ENCODE measurements at regions not wholly inside any gene's neighbourhood (a gene's known extent, or its start where the extent isn't known, plus 50 kb on each side); places are given as distances from the start of the nearest gene placed in this dataset.
"Not testable (repeated sequence)": the region's sequence is repeated elsewhere in the genome, so short reads cannot be mapped to it uniquely, and the experiment has no call there.

GRCh38 chr7:94111009-94111408 lies 106.9 kb upstream of the BET1 start:
- DNase-seq = no peak

DNA sequence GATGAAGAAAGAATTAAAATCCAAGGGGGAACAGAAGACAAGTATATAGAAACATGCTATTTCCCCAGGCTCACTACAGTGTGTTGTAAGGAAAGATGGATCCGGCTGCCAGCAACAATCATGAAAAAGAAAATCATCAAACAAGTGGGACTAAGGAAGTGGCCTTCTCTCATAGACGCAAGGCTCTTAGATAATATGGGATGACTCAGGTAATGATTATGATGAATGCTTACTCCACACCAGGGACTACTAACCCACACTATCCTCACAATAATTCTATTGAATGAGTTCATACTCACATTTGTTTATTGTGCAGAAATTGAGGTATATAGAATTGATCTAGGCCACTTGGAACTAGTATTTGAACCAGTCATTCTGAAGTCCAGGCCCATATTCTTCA lies 111.2 kb upstream of the BET1 start:
- DNase-seq = no peak

GRCh38 chr7:94123136-94123535 lies 119.0 kb upstream of the BET1 start:
- no peak for DNase-seq

- DNase-seq = no peak
These were observed 122.9 kb upstream of the BET1 start for GRCh38 chr7:94127026-94127425.

DNA sequence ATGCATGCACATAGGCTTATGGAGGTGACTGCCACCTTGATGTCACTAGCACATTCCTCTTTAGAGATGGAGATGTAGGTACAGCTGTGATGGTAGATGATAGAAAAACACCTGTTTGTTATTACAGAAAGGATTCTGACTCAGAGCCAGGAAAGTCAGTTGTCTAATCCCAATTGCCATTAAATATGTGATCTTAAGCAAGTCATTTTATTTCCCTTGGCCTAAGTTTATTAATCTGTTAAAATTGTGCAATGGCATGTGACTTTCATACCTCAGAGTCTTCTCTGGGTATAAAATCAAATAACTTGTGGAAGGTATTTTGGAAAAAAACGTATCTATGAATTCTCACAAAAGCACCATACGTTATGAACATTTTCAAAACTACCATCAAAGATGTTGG lies 123.9 kb upstream of the BET1 start:
- DNase-seq = no peak

DNA sequence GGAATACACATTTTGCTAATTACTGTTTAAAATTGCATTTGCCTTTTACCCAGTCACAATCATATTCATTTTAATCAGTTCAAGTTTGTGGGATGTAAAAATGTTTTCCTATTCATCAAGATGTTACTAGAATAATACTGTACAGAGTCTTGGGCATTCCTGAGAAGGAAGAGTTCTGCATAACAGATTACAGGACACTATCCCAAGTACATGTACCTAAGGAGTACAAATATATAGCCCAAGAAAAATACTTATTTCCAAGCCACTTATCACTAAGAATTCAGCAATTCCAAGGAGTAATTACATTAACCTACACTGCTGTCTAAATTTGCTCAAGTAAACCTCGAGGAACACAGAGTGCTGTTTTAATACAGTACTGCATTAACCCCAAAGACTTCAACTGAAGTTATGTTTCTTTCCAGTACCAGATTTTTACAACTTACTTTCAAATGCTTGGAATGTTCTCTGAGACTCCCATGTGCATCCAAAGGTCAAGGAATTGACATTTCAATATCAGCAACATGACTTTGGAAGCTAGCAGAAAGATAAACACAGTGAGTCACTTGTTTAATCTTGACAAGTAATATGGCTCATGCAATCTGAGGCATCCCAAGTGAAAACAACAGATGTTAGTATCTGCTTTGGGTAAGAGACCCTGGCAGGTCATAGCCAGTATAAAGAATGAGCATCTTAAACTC lies 125.4 kb upstream of the BET1 start:
- no peak for DNase-seq

DNA sequence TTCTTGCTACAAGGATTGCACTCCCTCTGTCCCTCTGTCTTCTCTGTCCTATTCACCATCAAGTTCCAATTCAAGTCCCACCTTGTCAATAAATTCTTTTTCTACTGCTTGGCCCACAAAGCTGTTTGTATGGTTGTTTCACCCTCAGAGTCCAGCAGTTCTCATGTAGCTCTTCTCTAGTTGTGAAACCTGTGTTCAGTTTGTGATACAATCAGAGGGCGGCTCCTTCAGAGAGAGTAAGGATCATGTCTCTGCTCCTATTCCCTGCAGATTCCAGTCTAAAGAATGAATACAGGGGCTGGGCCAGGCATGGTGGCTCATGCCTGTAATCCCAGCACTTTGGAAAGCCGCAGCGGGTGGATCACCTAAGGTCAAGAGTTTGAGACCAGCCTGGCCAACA lies 126.6 kb upstream of the BET1 start:
- no peak for DNase-seq

GRCh38 chr7:94133460-94133859 lies 129.3 kb upstream of the BET1 start:
- DNase-seq = no peak

DNA sequence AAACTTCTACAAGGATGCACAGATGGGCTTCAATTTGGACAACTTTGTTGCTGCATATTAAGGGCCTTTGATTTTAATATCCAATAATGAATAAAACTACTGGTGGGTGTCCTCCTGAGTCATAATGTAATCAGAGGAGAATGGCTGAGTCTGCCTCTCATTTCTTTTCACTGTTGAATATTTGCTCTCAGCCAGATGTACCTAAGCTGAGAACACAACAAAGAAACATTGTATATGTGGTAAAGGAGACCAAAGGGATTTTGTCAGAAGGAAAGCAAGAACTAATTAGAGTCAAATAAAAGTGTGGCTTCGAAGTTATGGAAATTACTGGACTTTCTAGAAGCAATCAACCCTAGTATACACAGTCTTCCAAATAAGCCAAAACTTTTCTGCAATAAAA lies 131.0 kb upstream of the BET1 start:
- DNase-seq = no peak

- no peak for DNase-seq
These were observed 138.1 kb upstream of the BET1 start for GRCh38 chr7:94142281-94142680.

GRCh38 chr7:94145602-94146001 lies 141.4 kb upstream of the BET1 start:
- DNase-seq = no peak

DNA sequence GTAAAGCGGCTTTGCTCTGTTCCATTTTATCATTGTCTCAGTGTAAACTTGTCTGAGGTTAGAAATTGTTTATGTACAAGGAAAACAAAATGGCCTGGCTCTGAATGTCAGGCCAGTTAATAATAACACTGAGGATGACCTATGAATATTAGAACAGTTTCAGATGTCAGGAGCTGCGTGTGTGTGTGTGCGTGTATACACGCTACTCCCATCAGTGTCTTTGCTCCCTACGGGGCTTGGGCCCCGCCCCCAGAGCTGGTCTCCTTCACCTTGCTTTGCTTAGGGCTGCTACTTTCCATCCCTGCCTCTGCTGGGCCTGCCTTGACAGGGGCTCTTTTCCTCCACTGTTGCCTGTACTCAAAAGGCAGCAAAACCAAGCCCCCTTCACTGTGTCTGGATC lies 142.3 kb upstream of the BET1 start:
- no peak for DNase-seq

DNA sequence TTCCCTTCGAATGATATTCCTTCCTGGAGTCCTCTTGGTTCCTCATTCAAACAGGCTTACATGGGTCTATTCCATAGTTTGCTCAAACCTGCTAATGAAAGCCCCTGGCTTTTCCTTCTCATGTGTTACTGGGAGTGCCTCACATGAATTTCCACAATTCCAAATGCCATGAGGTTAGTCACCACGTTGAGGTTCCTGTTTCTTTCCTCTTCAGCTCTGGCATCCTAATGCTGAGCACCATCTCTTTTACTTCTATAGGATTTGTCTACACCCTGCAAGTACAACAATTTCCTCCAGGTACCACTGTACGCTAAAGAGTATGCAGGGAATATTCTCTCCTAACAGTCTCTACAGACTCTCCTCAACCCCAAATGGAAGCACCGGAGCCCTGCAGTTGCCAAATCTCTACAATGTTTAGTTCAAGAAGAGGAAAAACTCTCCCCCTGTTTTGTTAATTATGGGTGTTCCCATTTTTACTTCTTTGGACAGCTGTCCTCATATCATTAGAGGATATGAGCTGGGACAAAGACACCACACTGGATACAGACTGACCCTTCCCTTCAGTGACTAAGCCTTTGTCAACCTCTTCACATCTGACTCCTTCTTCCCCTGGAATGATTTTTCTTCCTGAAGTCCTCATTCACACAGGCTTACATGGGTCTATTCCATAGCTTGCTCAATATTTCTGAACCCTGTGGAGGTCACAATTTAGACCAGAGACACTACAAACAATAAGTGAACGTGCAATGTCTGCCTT lies 145.8 kb upstream of the BET1 start:
- no peak for DNase-seq

GRCh38 chr7:94154182-94154581 lies 150.0 kb upstream of the BET1 start:
- DNase-seq = no peak

DNA sequence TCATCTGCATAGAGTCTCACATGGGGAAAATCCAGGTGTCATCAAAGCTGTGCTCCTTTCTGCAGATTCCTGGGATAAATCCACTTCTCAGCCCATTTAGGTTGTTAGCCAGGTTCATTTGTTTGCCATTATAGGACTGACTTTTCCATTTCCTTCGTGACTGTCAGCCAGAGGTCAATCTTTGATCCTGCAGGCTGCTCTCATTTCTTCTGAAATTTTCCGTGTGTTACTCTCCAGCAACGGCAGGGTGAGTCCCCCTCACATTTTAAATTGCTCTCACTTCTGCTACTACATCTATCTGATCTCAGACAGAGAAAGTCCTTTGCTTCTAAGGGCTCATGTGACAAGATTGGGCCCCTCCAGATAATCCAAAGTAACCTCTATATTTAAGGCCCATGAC lies 150.7 kb upstream of the BET1 start:
- DNase-seq = no peak

DNA sequence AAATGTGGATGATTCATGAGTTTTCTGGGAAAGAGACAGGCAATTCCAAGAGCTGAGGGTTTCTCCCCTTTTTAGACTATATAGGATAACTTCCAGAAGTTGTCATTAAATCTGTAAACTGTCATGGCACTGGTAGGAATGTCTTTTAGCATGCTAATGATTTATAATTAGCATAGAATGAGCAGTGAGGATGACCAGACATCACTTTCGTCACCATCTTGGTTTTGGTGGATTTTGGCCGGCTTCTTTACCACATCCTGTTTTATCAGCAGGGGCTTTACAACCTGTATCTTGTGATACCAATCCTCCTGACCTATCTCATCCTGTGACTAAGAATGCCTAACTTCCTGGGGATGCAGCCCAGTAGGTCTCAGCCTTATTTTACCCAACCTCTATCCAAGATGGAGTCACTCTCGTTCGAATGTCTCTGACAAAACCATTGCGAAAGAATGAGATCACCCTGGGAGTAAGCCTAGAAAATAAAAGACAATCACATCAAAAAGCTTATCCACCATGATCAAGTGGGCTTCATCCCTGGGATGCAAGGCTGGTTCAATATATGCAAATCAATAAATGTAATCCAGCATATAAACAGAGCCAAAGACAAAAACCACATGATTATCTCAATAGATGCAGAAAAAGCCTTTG lies 153.6 kb upstream of the BET1 start:
- DNase-seq = not testable (repeated sequence)

DNA sequence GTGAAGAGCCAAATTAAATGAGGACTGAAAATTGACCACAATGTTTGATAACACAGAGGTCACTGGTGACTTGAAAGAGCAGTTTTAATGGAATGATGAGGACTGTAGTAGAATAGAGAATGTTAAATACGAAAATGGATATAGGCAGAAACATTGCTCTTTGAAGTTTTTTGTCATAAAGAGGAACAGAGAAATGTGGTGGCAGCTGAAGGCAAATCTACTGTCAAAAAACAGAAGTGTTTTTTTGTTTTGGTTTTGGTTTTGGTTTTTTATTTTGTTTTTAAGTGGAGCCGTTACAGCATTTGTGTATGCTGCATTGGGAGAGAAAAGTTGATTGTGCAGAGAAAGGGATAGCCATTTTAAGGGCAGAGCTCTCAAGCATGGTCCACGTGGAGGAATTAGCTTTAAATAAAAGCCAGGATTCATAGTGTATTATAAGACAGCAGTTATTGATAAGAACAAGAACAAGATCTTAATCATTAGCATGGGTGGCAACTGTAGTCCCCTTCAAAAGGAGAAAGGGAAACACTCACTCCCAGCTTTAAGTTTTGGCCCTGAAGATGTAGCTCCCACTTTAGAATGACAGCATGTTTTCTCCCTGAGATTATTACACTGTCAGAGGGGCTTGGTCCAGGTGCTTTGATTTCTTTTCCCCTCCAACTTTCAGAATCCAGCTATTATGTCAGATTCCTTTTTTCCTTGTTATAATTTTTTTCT lies 156.7 kb upstream of the BET1 start:
- no peak for DNase-seq

DNA sequence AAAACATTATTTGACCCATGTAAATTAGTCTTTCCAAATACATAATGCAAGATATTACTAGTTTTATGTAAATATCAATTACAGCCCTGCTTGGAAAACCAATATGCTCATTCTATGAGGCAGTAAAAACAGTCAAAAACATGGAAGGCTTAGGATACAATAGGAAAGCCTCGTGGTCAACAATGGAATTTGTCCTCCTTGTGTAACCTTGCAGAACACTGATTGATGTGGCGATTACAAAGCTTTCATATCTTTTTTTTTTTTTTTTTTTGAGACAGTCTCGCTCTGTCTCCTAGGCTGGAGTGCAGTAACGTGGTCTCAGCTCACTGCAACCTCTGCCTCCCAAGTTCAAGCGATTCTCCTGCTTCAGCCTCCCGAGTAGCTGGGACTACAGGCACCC lies 157.3 kb upstream of the BET1 start:
- DNase-seq = no peak

- no peak for DNase-seq
These were observed 165.5 kb upstream of the BET1 start for GRCh38 chr7:94169682-94170081.

GRCh38 chr7:94170836-94171235 lies 166.7 kb upstream of the BET1 start:
- DNase-seq = no peak

DNA sequence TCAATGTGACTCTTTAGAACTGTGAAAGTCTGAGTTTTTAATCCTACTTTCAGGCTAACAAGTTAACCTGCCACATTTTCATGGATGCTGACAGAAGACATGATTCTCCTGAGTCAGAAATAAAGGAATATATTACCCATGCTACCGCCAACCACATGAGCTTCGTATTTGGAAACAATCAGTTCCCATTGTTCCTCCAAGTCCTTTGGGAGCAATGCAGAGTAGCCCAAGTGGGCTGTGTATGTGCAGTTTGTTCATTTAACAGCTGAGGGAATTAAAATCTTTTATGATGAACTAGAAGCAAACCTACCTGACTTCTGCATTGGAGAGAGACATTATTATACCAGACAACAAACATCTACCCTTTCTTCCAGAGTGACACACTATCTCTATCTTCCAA lies 169.3 kb upstream of the BET1 start:
- DNase-seq = no peak

DNA sequence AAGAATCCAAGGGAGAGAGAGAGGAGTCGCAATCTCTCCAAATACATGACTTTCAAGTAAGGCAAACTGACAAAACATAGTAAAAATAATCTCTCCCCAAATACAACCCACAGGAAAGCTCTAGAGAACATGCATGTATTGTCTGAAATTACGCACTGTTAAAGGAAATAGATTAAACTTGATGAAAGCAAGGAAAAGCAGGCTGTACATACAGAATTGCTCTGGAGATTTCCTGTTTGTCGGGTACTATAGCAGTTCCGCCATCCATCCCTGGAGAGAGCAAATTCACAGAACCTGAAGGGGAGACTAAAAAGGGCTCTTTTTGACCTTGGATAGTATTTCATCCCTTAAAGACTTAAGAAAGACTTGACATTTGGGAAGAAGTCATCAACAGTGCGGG lies 170.2 kb upstream of the BET1 start:
- no peak for DNase-seq

- no peak for DNase-seq
These were observed 170.8 kb upstream of the BET1 start for GRCh38 chr7:94174956-94175355.

Data from activated CD4-positive, alpha-beta T cell treated with anti-CD3 and anti-CD28 coated beads, Interleukin-2, amount 50 U/mL, for 1 hour (primary cell).